Right atrium auricular region (tissue), 2 donors: ENCODE measurements at regions not wholly inside any gene's neighbourhood (a gene's known extent, or its start where the extent isn't known, plus 50 kb on each side); places are given as distances from the start of the nearest gene placed in this dataset.

Experiments
- DNase-seq: peaks from one replicate; pipeline ENCODE4 v3.0.0-alpha.2; 2019; ENCODE audit warnings: low spot score
- H3K27ac ChIP-seq, 2 donors: fragments of 200-600 bp; sonication (generic); 1 replicate in 1 of 2; 2 replicates in 1 of 2; pipeline ENCODE4 v1.5.1; 2016 to 2019
- H3K27me3 ChIP-seq, 2 donors: fragments of 200-600 bp; sonication (generic); one replicate each; pipeline versions ENCODE4 v1.5.1 to v1.6.0; 2017 to 2019
- H3K36me3 ChIP-seq: fragments of 200-600 bp; sonication (generic); one replicate; pipeline ENCODE4 v1.5.1; 2016
- H3K4me1 ChIP-seq, 2 donors: fragments of 200-600 bp; sonication (generic); one replicate each; pipeline versions ENCODE4 v1.5.1 to v1.6.0; 2017 to 2019
- H3K4me3 ChIP-seq, 2 donors: fragments of 200-600 bp; sonication (generic); 1 replicate in 1 of 2; 2 replicates in 1 of 2; pipeline ENCODE4 v1.5.1; 2017 to 2019; ENCODE audit warnings: mild to moderate bottlenecking in 1 of 2, moderate library complexity in 1 of 2
- H3K9me3 ChIP-seq, 2 donors: fragments of 200-600 bp; sonication (generic); one replicate each; pipeline ENCODE4 v1.5.1; 2019
- TF ChIP-seq, protein P1 (sequence below), 2 donors: fragments of 200-600 bp; sonication (generic); IDR thresholded peaks; one replicate each; pipeline ENCODE4 v1.5.1; 2019; ENCODE audit warnings: antibody characterized with exemption in 2 of 2

DNA sequence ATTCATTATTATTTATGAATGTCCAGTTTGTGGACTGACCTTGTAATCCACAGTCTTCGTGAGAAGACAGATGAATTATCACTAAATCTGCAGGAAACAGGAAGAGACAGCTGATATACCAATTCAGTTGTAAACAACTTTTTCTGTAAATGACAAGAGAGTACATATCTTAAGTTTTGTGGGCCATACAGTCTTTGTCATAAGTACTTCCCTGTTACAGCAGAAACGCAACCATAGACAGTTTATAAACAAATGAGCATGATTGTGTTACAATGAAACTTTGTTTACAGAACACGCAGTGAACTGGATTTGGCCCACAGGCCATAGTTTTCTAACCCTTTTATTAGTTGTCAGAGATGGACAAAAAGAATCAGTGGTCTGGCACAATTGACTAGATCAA is 443.4 kb downstream of the PDGFC start:
- Histone ChIP-seq H3K27ac (no peak overlapping the region), H3K36me3 (no peaks in the 10 kb centered on the region), H3K4me3 (no peak overlapping the region), H3K4me1 (no peaks in the 10 kb centered on the region), H3K27me3 (no peaks in the 10 kb centered on the region), H3K9me3 (peaks cover 0 to 12% of the 10 kb centered on the region in 2 donors)
- no peak for DNase-seq
- TF ChIP-seq, protein P1, sequence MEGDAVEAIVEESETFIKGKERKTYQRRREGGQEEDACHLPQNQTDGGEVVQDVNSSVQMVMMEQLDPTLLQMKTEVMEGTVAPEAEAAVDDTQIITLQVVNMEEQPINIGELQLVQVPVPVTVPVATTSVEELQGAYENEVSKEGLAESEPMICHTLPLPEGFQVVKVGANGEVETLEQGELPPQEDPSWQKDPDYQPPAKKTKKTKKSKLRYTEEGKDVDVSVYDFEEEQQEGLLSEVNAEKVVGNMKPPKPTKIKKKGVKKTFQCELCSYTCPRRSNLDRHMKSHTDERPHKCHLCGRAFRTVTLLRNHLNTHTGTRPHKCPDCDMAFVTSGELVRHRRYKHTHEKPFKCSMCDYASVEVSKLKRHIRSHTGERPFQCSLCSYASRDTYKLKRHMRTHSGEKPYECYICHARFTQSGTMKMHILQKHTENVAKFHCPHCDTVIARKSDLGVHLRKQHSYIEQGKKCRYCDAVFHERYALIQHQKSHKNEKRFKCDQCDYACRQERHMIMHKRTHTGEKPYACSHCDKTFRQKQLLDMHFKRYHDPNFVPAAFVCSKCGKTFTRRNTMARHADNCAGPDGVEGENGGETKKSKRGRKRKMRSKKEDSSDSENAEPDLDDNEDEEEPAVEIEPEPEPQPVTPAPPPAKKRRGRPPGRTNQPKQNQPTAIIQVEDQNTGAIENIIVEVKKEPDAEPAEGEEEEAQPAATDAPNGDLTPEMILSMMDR (IDR thresholded peaks at IDR 0.05) = no peak

DNA sequence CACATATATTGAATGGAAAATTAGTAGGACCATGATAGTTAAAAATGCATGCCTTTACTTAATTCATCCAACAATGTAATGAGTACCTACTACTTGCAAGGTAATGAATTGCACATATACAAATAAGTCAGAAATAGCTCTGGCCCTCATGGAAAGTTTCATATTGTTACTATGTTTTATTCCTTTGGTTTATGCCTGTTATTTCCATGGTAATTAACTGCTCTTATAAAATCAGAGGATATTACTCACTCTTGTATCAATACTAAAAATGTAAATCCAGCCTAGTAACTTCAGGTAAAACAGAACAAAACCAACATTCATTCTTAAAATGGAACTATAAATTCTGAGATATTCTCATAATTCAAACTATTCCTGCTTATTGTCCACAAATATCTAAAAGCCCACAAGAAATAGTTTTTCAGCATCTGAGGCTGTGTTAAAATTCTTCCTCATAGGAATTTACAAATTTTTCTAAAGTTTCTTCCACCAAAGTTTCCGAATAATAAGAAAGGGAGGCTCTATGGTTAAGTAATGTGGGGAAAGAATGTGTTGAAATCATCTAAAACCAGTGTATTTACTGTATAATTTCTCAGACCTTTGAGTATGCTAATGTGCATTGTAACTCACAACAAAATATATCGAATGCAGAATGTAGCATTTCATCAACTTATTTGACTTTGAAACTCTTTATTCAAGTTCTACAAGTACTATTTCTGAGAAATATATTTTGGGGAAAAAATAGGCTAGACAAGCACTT is 444.2 kb downstream of the PDGFC start:
- Histone ChIP-seq H3K27me3 (no peaks in the 10 kb centered on the region), H3K9me3 (peaks cover 0 to 4% of the 10 kb centered on the region in 2 donors), H3K36me3 (no peaks in the 10 kb centered on the region), H3K4me3 (no peak overlapping the region), H3K4me1 (no peaks in the 10 kb centered on the region), H3K27ac (no peak overlapping the region)
- no peak for DNase-seq
- TF ChIP-seq, protein P1 (IDR thresholded peaks at IDR 0.05) = no peak

DNA sequence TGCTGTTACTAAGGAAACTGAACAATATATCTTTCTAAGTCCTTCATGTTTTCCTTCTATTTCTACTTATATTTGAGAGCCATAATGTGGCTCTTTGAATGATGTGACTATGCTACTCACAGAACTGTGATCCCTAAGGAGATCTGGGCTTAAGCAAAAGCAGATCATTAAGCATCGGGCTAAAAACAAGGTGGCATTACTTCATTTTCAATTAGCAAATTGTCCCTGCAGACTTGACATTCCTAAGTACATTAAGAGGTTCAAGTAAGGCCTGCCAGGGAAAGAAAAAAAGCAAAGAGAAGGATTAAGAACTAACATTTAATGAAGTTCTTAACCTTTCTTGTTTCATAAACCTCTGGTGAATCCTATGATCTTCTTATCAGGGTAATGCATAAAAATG is 447.6 kb downstream of the PDGFC start:
- no peak overlapping the region for H3K4me3 ChIP-seq
- H3K27ac ChIP-seq = no peak overlapping the region
- H3K36me3 ChIP-seq = no peaks in the 10 kb centered on the region
- TF ChIP-seq, protein P1 (IDR thresholded peaks at IDR 0.05) = no peak
- no peaks in the 10 kb centered on the region for H3K27me3 ChIP-seq
- no peaks in the 10 kb centered on the region for H3K9me3 ChIP-seq
- DNase-seq = no peak
- H3K4me1 ChIP-seq = no peaks in the 10 kb centered on the region

DNA sequence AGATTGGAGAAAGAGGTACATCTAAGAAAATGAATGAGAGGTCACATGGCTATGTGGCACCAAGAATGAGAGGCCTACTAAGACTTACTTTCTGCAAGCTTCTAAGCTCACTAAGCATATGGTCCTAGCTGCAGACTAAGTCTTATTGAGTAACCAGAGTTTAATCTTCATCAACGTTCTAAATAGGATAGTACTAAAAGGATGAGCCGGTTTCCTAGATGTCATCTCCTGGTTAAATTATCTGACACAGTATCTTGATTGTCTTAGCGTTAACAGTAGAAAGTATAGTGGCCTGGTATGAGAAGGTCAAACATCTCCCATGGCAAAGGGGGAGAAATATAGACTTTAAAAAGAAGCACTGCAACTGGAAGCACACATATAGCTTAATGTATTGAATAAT is 448.1 kb downstream of the PDGFC start:
- TF ChIP-seq, protein P1 (IDR thresholded peaks at IDR 0.05) = no peak
- no peaks in the 10 kb centered on the region for H3K27me3 ChIP-seq
- H3K9me3 ChIP-seq = no peaks in the 10 kb centered on the region
- no peak overlapping the region for H3K27ac ChIP-seq
- H3K4me1 ChIP-seq = no peaks in the 10 kb centered on the region
- DNase-seq = no peak
- H3K36me3 ChIP-seq = no peaks in the 10 kb centered on the region
- no peak overlapping the region for H3K4me3 ChIP-seq

DNA sequence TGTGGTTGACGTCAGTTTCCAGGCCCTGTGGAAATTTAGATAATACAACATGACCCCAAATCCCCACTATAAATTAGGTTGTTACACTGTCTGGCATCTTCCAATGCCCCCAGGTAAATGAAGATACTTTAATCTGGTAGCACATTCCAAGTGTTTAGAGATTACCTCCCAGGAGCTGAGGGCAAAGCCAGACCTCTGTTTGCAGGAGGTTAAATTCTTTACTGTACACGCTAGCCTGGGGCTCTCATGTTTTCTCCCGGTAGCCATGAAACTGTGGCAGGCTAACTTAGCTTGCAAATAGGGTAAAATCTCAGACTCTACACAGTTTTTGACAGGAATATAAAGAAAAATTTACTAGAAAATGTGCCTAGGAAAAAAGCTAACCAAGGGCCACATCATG is 450.0 kb downstream of the PDGFC start:
- TF ChIP-seq, protein P1 (IDR thresholded peaks at IDR 0.05) = no peak

DNA sequence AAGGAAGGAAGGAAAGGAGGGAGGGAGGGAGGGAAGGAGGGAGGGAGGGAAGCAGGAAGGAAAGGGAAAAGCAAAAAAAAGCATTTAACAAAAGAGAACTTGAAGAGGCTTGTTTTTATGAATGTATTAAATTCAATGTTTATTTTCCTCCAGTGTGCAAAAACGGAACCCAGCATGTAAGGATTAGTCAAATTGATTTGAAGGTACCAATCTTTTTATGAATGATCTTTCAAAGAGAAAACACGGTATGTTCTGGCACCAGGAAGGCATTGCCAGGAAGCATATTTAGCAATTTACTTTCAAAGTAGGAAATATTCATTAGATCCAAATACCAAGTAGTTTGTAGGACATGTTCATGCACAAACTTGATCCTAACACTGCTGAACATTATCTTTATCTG is 453.6 kb downstream of the PDGFC start:
- H3K4me1 ChIP-seq = no peaks in the 10 kb centered on the region
- no peaks in the 10 kb centered on the region for H3K27me3 ChIP-seq
- no peaks in the 10 kb centered on the region for H3K36me3 ChIP-seq
- no peak for DNase-seq
- no peak overlapping the region for H3K4me3 ChIP-seq
- H3K27ac ChIP-seq = no peak overlapping the region
- H3K9me3 ChIP-seq = no peaks in the 10 kb centered on the region
- TF ChIP-seq, protein P1 (IDR thresholded peaks at IDR 0.05) = no peak

More for the DNA sequence above, 450.0 kb downstream of the PDGFC start:
- DNase-seq = no peak
- no peaks in the 10 kb centered on the region for H3K27me3 ChIP-seq
- H3K4me1 ChIP-seq = no peaks in the 10 kb centered on the region
- H3K4me3 ChIP-seq = no peak overlapping the region
- H3K36me3 ChIP-seq = no peaks in the 10 kb centered on the region
- H3K27ac ChIP-seq = no peak overlapping the region
- H3K9me3 ChIP-seq = no peaks in the 10 kb centered on the region
